Epithelial cell of proximal tubule (primary cell): ENCODE measurements at regions not wholly inside any gene's neighbourhood (a gene's known extent, or its start where the extent isn't known, plus 50 kb on each side); places are given as distances from the start of the nearest gene placed in this dataset.
A peak's percentile ranks its signal among the peaks of the same experiment; 100 is the strongest.

Source experiments
- DNase-seq: peaks from one replicate; pipeline ENCODE4 v3.0.0-alpha.2; 2011; ENCODE audit warnings: low read depth
- H3K4me3 ChIP-seq: 2 replicates; pipeline ENCODE4 v1.5.1; 2011; ENCODE audit warnings: low read depth, mild to moderate bottlenecking, low read length
- CTCF ChIP-seq: conservative IDR thresholded peaks from 2 replicates; pipeline ENCODE4 v1.5.1; 2012; ENCODE audit warnings: low read depth, mild to moderate bottlenecking, low read length

- H3K4me3 ChIP-seq = no peak overlapping the region
- no peak for TF ChIP-seq CTCF
- DNase-seq = no peak
These were observed 432.7 kb upstream of the SMIM21 start for GRCh38 chr18:75860166-75860565.

- no peak overlapping the region for H3K4me3 ChIP-seq
- TF ChIP-seq CTCF = no peak
- no peak for DNase-seq
These were observed 432.0 kb upstream of the SMIM21 start for GRCh38 chr18:75859533-75859932.

GRCh38 chr18:75858754-75859153 lies 431.3 kb upstream of the SMIM21 start:
- no peak for DNase-seq
- no peak for TF ChIP-seq CTCF
- no peak overlapping the region for H3K4me3 ChIP-seq

- no peak for TF ChIP-seq CTCF
These were observed 430.1 kb upstream of the SMIM21 start for GRCh38 chr18:75857558-75857957.

GRCh38 chr18:75854808-75855207 lies 427.3 kb upstream of the SMIM21 start:
- no peak for DNase-seq
- TF ChIP-seq CTCF = no peak
- no peak overlapping the region for H3K4me3 ChIP-seq

More at GRCh38 chr18:75857558-75857957, 430.1 kb upstream of the SMIM21 start:
- no peak overlapping the region for H3K4me3 ChIP-seq
- DNase-seq = no peak

GRCh38 chr18:75854174-75854573 lies 426.7 kb upstream of the SMIM21 start:
- peak; percentile 41 for TF ChIP-seq CTCF
- no peak for DNase-seq

GRCh38 chr18:75846321-75846720 lies 418.8 kb upstream of the SMIM21 start:
- DNase-seq = no peak
- H3K4me3 ChIP-seq = no peak overlapping the region
- TF ChIP-seq CTCF = no peak

More at GRCh38 chr18:75854174-75854573, 426.7 kb upstream of the SMIM21 start:
- H3K4me3 ChIP-seq = no peak overlapping the region
